ENCODE measurements at regions not wholly inside any gene's neighbourhood (a gene's known extent, or its start where the extent isn't known, plus 50 kb on each side); places are given as distances from the start of the nearest gene placed in this dataset.
"Not testable (repeated sequence)": the region's sequence is repeated elsewhere in the genome, so short reads cannot be mapped to it uniquely, and the experiment has no call there.

GRCh38 chr12:23388898-23389297, 560.6 kb downstream of the SOX5 start:
- not testable (repeated sequence) for DNase-seq

GRCh38 chr12:23389315-23389714, 560.2 kb downstream of the SOX5 start:
- DNase-seq, result not testable (repeated sequence)

DNA sequence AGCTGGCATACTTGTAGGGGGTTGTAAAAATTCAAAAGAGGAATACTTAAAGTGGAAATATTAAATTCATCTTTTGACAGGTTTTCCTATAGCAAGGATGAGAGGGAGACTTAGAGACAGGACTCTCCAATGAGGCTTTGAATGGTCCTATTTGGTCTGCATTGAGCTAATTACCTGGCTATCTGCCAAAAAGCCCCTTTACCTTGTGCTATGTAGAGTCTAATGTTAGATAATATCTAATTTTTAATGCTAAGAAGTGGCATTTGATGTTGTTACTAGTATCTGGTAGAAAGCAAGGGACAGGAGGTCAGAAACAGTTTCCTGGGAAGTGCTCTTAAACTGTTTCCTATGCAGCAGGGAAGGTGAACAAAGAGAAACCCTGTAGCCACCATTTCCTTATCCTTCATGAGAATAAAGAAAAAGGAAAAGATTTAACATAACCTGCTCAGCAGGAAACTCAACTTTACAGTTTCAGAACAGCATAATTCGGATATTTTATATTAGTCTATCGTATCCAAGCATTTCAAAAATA, 550.0 kb downstream of the SOX5 start:
- no peak for DNase-seq

DNA sequence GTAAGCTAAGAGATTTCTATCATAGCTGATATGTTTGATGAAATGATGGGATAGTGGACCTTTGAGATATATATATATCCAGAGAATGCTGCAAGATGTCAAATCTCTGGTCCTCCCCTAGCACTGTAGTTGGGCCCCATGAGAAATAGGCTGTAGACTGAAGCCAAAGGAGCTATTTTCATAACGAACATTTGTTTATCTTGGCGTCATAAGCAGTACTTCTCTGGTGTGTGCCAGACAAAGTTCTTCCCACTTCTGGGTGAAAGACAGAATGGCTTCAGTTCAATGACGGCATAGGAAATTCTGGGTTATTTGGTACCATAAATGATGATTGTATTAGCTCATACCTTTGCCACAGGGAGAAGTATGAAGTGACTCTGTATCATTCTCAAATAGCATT, 534.3 kb downstream of the SOX5 start:
- no peak for DNase-seq

GRCh38 chr12:23421556-23421955, 527.9 kb downstream of the SOX5 start:
- DNase-seq, result no peak

DNA sequence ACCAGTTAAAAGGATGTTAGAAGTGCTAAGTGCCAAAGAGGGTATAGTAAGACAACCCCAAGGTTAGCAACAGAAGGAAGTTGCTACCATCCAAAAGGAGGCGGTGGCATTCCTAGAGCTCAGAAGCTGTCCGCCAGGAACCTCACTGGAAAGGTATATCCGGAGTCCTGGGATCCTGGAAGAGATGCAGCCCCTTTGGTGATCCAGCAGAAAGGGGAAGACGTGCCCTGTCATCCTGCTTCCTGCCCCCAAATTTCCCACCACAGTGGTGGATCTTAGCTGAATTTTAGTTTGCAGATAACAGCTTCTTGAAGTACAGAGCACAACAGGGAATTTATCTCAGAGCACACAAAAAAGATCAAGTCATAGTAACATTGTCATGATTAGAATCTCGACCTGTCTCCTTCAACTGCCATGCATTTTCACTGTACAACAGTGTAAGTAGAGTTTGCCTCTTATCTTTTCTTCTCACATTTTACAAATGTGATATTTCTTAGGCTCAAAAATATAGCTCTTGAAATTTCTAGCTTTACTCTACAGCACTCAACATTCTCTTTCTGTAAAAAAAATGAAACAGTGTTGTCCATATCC, 526.3 kb downstream of the SOX5 start:
- no peak for DNase-seq

GRCh38 chr12:23423796-23424195, 525.7 kb downstream of the SOX5 start:
- no peak for DNase-seq

DNA sequence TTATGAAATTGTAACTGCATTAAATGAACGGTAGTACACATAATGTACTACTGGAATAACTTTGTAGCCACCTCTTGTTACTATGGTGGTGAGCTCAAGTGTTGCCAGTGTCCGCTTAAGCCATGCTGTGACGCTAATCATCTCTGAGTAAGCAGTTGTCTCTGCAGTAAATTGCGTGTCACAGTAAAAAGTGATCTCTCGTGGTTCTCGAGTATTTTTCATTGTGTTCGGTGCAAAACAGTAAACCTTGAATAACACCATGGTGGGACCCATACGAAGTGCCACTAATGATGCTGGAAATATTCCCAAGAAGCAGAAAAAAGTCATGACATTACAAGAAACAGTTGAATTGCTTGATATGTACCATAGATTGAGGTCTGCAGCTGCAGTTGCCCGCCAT, 524.8 kb downstream of the SOX5 start:
- DNase-seq, result no peak

DNA sequence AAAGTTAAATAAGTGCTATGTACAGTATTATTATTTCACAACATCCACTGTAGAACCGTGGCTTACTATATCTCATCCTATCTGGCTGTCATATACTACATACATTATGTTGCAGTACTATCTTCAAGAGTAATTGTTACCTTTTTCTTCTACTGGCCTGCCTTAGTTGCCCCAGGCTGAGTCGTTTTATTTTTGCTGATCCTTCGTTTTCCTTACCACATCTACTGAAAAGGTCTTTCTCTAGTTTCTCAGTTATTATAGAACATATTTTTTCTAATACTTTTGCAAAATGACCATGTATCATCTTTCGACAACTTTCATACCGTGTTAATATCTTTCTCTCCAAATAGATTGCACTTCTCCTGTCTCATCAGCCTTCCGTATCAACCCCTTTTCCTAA, 523.1 kb downstream of the SOX5 start:
- DNase-seq, result no peak

GRCh38 chr12:23428758-23429157, 520.7 kb downstream of the SOX5 start:
- no peak for DNase-seq

- no peak for DNase-seq
These were observed 518.5 kb downstream of the SOX5 start for GRCh38 chr12:23431006-23431405.

- no peak for DNase-seq
These were observed 516.3 kb downstream of the SOX5 start for GRCh38 chr12:23433121-23433520.

DNA sequence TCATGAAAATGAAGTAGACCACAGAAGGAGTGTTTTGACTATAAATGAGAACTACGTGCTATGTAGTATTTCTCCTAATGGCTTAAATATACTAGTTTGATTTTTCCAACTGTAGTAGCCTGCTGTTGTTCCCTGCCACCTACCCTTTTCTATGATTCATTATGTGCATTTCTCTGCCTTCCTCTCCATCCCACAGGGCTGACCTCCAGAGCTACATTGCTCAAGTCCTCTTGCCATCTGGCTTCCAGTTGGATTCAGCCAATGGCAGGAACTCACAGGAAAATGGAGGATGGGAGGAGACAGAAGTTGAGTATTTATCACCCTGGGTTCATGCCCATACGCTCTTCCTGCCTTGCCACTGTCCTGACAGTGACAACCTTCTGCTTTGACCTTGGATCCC, 515.3 kb downstream of the SOX5 start:
- DNase-seq, result no peak

GRCh38 chr12:23446746-23447145, 502.7 kb downstream of the SOX5 start:
- no peak for DNase-seq

DNA sequence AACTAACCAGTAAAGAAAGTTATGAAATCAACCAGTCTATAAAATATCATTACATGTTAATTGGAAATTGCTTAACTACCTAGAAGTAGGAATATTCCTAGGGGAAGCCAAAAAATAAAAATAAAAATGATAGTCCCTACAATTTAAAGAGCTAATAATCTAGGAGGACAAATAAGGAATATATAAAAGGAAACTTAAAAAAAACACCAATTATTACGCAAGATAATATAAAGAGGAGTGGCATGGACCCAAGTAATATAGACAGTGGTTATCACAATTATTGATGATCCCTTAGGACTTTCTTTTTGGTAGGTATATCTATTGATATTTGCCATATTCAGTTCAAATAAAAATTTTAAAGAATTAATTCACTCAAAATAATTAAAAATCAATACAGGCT, 498.7 kb downstream of the SOX5 start:
- DNase-seq, result no peak

DNA sequence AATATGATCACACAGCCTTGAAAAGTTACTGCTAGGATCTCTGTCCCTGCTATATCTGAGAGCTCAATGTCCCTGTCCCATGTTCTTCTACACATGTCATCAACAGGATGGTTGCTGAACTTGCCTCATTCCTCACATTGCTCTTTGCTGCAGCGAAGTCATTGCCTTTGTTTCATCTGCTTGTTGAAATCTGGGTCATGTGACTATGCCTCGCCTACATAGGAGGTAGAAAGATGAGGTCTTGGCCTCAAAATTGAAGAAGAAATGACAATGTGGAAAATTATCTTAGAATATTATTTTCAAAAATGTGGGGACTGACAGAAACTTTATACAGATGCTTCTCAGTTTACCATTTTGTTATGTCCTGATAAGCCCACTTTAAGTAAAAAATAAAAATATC, 494.2 kb downstream of the SOX5 start:
- DNase-seq, result no peak

DNA sequence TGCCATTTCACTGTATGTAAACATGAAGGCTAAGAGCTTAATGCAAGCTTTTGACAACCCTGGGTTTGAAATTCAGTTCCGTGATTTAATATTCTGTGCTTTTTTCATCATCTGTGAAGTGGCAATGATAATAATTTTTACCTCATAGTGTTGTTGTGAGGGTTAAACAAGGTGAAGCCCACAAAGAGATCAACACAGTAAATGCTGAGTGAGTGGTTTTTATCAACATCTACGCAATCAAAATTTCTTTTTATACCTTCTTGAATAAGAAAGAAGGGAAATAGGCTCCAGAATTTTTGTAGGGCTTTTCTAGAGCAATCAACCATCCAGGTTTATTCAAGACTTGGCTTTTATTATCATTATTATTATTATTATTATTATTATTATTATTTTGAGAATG, 490.8 kb downstream of the SOX5 start:
- DNase-seq, result no peak

DNA sequence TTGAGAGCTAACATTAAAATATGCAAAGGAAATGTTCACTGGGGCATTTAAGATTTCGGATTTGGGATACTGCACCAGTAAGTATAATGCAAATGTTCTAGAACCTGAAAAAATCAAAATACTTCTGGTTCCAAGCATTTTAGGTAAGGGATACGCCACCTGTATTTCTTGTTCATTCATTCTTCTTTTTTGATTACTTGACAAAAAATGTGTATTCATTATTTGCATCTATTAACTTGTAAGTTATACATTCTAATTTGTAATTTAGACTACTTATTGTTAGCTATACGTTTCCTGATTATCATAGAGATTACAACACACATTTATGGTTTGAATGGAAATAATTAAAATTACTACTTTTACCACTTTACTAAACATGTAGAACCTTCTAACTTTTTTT, 486.9 kb downstream of the SOX5 start:
- DNase-seq, result no peak

DNA sequence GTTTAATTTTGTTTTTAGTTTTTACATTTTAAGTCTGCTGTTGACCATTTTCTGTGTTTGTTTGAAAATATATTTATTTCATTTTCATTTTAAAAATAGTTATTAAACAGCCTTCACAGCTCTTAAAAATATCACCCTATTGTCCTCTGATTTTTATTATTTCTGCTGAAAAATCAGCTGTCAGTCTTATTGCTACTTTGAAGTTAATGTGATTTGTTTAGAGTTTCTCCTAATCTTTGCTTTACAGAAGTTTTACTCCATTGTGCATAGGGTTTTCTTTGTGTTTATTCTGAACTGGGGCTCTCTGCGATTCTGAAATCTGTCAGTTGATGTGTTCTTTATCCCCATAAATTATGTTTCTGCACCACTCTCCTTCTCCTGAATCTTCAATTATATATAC, 486.3 kb downstream of the SOX5 start:
- DNase-seq, result no peak

GRCh38 chr12:23464241-23464812, 485.1 kb downstream of the SOX5 start:
- no peak for DNase-seq

DNA sequence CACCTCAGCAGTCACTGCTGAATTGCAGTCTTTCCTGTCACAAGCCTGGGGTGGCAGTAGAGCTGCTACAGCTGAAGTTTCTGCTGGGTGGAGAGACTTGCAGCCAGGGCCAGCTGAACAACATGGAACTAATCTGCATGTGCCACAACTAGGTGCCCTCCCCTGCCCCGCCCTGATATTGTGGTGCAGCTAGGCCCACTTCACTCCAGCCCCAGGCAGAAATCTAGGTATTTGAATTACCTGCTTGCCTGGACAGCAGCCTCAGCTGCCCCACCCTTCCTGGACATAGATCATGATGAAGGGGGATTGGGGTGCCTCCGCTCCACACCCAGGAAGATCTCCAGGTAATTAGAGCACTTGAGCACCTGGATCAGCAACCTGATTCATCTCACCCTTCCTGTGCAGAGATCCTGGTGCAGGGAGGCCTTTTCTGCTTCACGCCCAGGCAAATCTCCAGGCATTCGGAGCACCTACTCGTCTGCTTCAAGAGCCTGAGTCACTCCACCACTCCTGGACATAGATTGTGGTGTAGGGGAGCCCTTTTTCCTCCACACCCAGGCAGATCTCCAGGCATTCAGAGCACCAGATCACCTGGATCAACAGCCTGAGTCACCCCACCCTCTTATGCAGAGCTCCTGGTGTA, 477.0 kb downstream of the SOX5 start:
- no peak for DNase-seq

- DNase-seq, result no peak
These were observed 476.4 kb downstream of the SOX5 start for GRCh38 chr12:23473071-23473470.

DNA sequence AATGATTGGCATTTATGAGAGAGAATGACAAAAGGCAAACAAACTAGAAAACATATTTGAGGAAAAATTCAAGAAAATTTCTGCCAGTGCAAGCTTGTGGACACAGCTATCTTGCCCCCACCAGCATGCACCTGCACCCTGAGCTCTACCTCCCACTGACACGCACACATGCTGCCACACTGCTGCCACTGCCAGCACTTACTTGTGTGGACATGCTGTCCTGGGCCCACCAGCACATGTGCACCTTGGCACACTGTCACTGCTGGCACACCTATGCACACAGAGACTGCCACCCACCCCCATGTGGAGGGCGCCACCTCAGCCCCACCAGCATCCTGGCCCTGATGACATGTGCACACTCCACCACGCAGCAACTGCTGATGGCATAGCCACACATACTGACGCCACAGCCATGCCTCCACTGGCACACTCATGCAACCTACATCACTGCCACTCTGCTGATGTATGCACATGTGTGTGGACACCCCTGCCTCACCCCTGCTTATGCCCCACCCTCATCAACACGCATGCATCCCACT, 475.0 kb downstream of the SOX5 start:
- no peak for DNase-seq

Data from suppressor macrophage (primary cell).